ENCODE measurements at regions not wholly inside any gene's neighbourhood (a gene's known extent, or its start where the extent isn't known, plus 50 kb on each side); places are given as distances from the start of the nearest gene placed in this dataset.

GRCh38 chr16:65905331-65905730 lies 461.2 kb upstream of the CDH5 start:
- no peak for TF ChIP-seq CTCF (IDR thresholded peaks at IDR 0.05; ENCODE audit: low read depth, low read length, poor library complexity, severe bottlenecking)
- no peak for TF ChIP-seq EZH2phosphoT487 (IDR thresholded peaks at IDR 0.05; ENCODE audit: borderline replicate concordance, low read length)

Data from DOHH2 (cell line).